IMR-90 (cell line): ENCODE measurements at regions not wholly inside any gene's neighbourhood (a gene's known extent, or its start where the extent isn't known, plus 50 kb on each side); places are given as distances from the start of the nearest gene placed in this dataset.

ENCODE experiments used
- ATAC-seq: fragments of 200-7000 bp; cut with Tn5 transposase; 2 replicates; pipeline ENCODE4 v1.9.1; 2020; ENCODE audit warnings: low read depth, mild to moderate bottlenecking, moderate library complexity
- BruUV-seq: library from RNA; stranded (reverse); fragments of 400-500 nt; replicated peaks from 2 replicates; lab custom pipeline; 2021; lab: Mats Ljungman, UMichigan
- CTCF ChIA-PET: fragments of 300-600 bp; formaldehyde crosslinking; extraction: SDS; loops from one replicate; lab custom pipeline; 2021; ENCODE audit warnings: antibody characterized with exemption; lab: Yijun Ruan, JAX
- POLR2A ChIA-PET: fragments of 300-600 bp; sonication (Branson Sonifier 250); formaldehyde crosslinking; loops from one replicate; lab custom pipeline; 2022; ENCODE audit warnings: antibody characterized with exemption; ENCODE audit not compliant: unreplicated experiment; lab: Charles Lee
- DNase-seq: peaks from one replicate; pipeline ENCODE4 v3.0.0; 2013
- H2AFZ ChIP-seq: replicated peaks from 2 replicates; pipeline ENCODE3; 2013; ENCODE audit warnings: low read length, mild to moderate bottlenecking; ENCODE audit not compliant: poor library complexity
- H2AK5ac ChIP-seq: 2 replicates; pipeline ENCODE4 v1.6.1; 2013; ENCODE audit warnings: low read depth, low read length, inconsistent platforms
- H2AK9ac ChIP-seq: replicated peaks from 2 replicates; pipeline ENCODE3; 2013; ENCODE audit warnings: mild to moderate bottlenecking, low read depth, low read length, moderate library complexity; ENCODE audit not compliant: poor library complexity
- H2BK120ac ChIP-seq: 2 replicates; pipeline ENCODE4 v1.6.1; 2013; ENCODE audit warnings: low read depth, low read length, inconsistent platforms
- H2BK15ac ChIP-seq: 3 replicates; pipeline ENCODE4 v1.6.1; 2013; ENCODE audit warnings: low read depth, low read length, inconsistent platforms
- H2BK20ac ChIP-seq: 2 replicates; pipeline ENCODE4 v1.6.1; 2013; ENCODE audit warnings: low read depth, mild to moderate bottlenecking, inconsistent platforms, low read length, moderate library complexity
- H2BK5ac ChIP-seq: 2 replicates; pipeline ENCODE4 v1.6.1; 2013; ENCODE audit warnings: mild to moderate bottlenecking, low read depth, low read length, inconsistent platforms; ENCODE audit not compliant: poor library complexity, severe bottlenecking
- H3K14ac ChIP-seq: replicated peaks from 2 replicates; pipeline ENCODE4 v1.6.1; 2013; ENCODE audit warnings: low read depth, low read length, inconsistent platforms
- H3K18ac ChIP-seq: 2 replicates; pipeline ENCODE4 v1.6.1; 2013; ENCODE audit warnings: low read depth, low read length, control low read depth
- H3K23ac ChIP-seq: 2 replicates; pipeline ENCODE4 v1.6.1; 2013; ENCODE audit warnings: low read depth, low read length, inconsistent platforms
- H3K27ac ChIP-seq: 2 replicates; pipeline ENCODE4 v1.5.1; 2013; ENCODE audit warnings: mild to moderate bottlenecking, control low read depth, low read length; ENCODE audit not compliant: insufficient read depth
- H3K27me3 ChIP-seq: 2 replicates; pipeline ENCODE4 v1.6.1; 2013; ENCODE audit warnings: low read length; ENCODE audit not compliant: control insufficient read depth, insufficient read depth
- H3K36me3 ChIP-seq: 2 replicates; pipeline ENCODE4 v1.6.1; 2013; ENCODE audit warnings: low read length, mixed read lengths; ENCODE audit not compliant: control insufficient read depth, insufficient read depth
- H3K4ac ChIP-seq: 2 replicates; pipeline ENCODE4 v1.6.1; 2013; ENCODE audit warnings: low read depth, low read length, inconsistent platforms
- H3K4me1 ChIP-seq: 2 replicates; pipeline ENCODE4 v1.6.1; 2013; ENCODE audit warnings: low read length, mixed read lengths; ENCODE audit not compliant: control insufficient read depth, insufficient read depth
- H3K4me2 ChIP-seq: 2 replicates; pipeline ENCODE4 v1.6.1; 2013; ENCODE audit warnings: low read depth, mild to moderate bottlenecking, control low read depth, low read length, moderate library complexity
- H3K4me3 ChIP-seq: 2 replicates; pipeline ENCODE4 v1.5.1; 2013; ENCODE audit warnings: low read depth, mild to moderate bottlenecking, control low read depth, low read length, moderate library complexity; ENCODE audit not compliant: insufficient read depth
- H3K56ac ChIP-seq: 2 replicates; pipeline ENCODE4 v1.6.1; 2013; ENCODE audit warnings: low read length, inconsistent platforms; ENCODE audit not compliant: insufficient read depth; ENCODE audit errors: extremely low read depth
- H3K79me1 ChIP-seq, 2 experiments: 2 replicates each; pipeline ENCODE4 v1.6.1; 2013; ENCODE audit warnings: low read length in 2 of 2, inconsistent platforms in 1 of 2, low read depth in 1 of 2
- H3K9ac ChIP-seq: 2 replicates; pipeline ENCODE4 v1.6.1; 2013; ENCODE audit warnings: low read depth, low read length, control low read depth
- H3K9me1 ChIP-seq: 2 replicates; pipeline ENCODE4 v1.6.1; 2013; ENCODE audit warnings: low read length, inconsistent platforms; ENCODE audit not compliant: insufficient read depth
- H3K9me3 ChIP-seq: 2 replicates; pipeline ENCODE4 v1.6.1; 2013; ENCODE audit warnings: low read length; ENCODE audit not compliant: control insufficient read depth, insufficient read depth
- H4K20me1 ChIP-seq: 2 replicates; pipeline ENCODE4 v1.6.1; 2013; ENCODE audit warnings: low read length, inconsistent platforms; ENCODE audit not compliant: insufficient read depth
- H4K5ac ChIP-seq: 2 replicates; pipeline ENCODE4 v1.6.1; 2013; ENCODE audit warnings: mild to moderate bottlenecking, low read depth, low read length, control low read depth
- H4K8ac ChIP-seq, 2 experiments: 2 replicates each; pipeline ENCODE4 v1.6.1; 2013; ENCODE audit warnings: low read depth in 2 of 2, low read length in 2 of 2, control low read depth in 1 of 2, inconsistent platforms in 1 of 2
- H4K91ac ChIP-seq: 2 replicates; pipeline ENCODE4 v1.6.1; 2013; ENCODE audit warnings: low read depth, low read length, inconsistent platforms; ENCODE audit not compliant: insufficient read depth
- NFE2L2 ChIP-seq: fragments of 150-350 bp; IDR thresholded peaks from 2 replicates; pipeline ENCODE4 v1.6.1; 2016; ENCODE audit warnings: low read depth, mild to moderate bottlenecking, low read length
- POLR2A ChIP-seq: IDR thresholded peaks from 2 replicates; pipeline ENCODE4 v1.6.1; 2012; ENCODE audit warnings: mild to moderate bottlenecking, low read depth, low read length
- WGBS, 2 experiments: methylation state at CpG; one replicate each; pipeline versions ENCODE4 v1.1.5 to v1.1.7; 2013; ENCODE audit warnings: missing lambda C conversion rate in 2 of 2; ENCODE audit not compliant: insufficient read length in 1 of 2; ENCODE audit errors: extremely low coverage in 2 of 2; 5-methylcytosine and 5-hydroxymethylcytosine counted together
- dilution Hi-C: fragments of 300-500 bp; cut with HindIII; formaldehyde crosslinking; loops from one replicate; pipeline ENCODE4 v1.14.3; 2018; ENCODE audit warnings: low sequenced_read_pairs; ENCODE audit not compliant: unreplicated experiment
- in situ Hi-C: fragments of 300-500 bp; cut with MboI; formaldehyde crosslinking; loops from 3 replicates; pipeline ENCODE4 v1.14.3; 2019; ENCODE audit warnings: low sequenced_read_pairs, inconsistent platforms, mixed read lengths
- intact Hi-C: fragments of 100-400 bp; cut with micrococcal nuclease; formaldehyde crosslinking; loops from 2 replicates; pipeline ENCODE4 v1.10.0; 2022

- no peaks in the 10 kb centered on the region for H3K79me1 ChIP-seq
Measured at GRCh38 chr21:17059936-17060335, 452.9 kb upstream of the CXADR start.

More at GRCh38 chr21:17059936-17060335, 452.9 kb upstream of the CXADR start:
- Histone ChIP-seq H3K9me1 (no peaks in the 10 kb centered on the region), H3K4ac (no peak overlapping the region), H3K56ac (no peak overlapping the region), H3K4me2 (no peak overlapping the region), H2BK120ac (no peak overlapping the region), H2AK9ac (no peak overlapping the region), H3K18ac (no peak overlapping the region), H3K36me3 (no peaks in the 10 kb centered on the region), H3K27me3 (no peaks in the 10 kb centered on the region), H4K8ac (no peak overlapping the region), H4K20me1 (no peaks in the 10 kb centered on the region), H3K9me3 (no peaks in the 10 kb centered on the region; the same call in 1 of the 2 replicates), H3K4me3 (no peak overlapping the region), H3K4me1 (no peaks in the 10 kb centered on the region), H2AFZ (no peak overlapping the region), H2BK20ac (no peak overlapping the region), H2BK15ac (no peak overlapping the region), H3K27ac (no peak overlapping the region), H2AK5ac (no peak overlapping the region), H4K91ac (no peak overlapping the region), H3K14ac (no peak overlapping the region), H3K9ac (no peak overlapping the region), H2BK5ac (no peak overlapping the region), H3K23ac (no peak overlapping the region), H4K5ac (no peak overlapping the region)
- intact Hi-C loops: no loop called here
- CTCF ChIA-PET: no interaction called here
- ATAC-seq: no peak
- dilution Hi-C loops: no loop called here
- BruUV-seq: no TSS peak
- POLR2A ChIA-PET: no interaction called here
- DNase-seq: no peak
- TF ChIP-seq POLR2A (no peak), NFE2L2 (no peak)
- WGBS, 2 experiments: no CpG with 5 or more reads among the region's 1 CpG
- in situ Hi-C loops: no loop called here
